RWPE1 (cell line): ENCODE measurements at regions not wholly inside any gene's neighbourhood (a gene's known extent, or its start where the extent isn't known, plus 50 kb on each side); places are given as distances from the start of the nearest gene placed in this dataset.

Experiments
- CTCF ChIA-PET: fragments of 350-600 bp; sonication (Branson Sonifier 250); formaldehyde crosslinking; extraction: SDS; loops from one replicate; lab custom pipeline; 2021; lab: Yijun Ruan, JAX
- POLR2A ChIA-PET: fragments of 400-600 bp; formaldehyde crosslinking; extraction: SDS; loops from one replicate; lab custom pipeline; 2020; ENCODE audit warnings: antibody characterized with exemption; ENCODE audit not compliant: low non-redundant PET; lab: Yijun Ruan, JAX
- DNase-seq: peaks from one replicate; pipeline ENCODE4 v3.0.0; 2012; ENCODE audit warnings: low spot score
- H3K27ac ChIP-seq: fragments of 450-650 bp; 2 replicates; pipeline ENCODE4 v1.5.1; 2017
- TF ChIP-seq, protein P1 (sequence below): fragments of 450-650 bp; conservative IDR thresholded peaks from 2 replicates; pipeline ENCODE4 v1.5.1; 2017; ENCODE audit warnings: low read depth, mild to moderate bottlenecking

DNA sequence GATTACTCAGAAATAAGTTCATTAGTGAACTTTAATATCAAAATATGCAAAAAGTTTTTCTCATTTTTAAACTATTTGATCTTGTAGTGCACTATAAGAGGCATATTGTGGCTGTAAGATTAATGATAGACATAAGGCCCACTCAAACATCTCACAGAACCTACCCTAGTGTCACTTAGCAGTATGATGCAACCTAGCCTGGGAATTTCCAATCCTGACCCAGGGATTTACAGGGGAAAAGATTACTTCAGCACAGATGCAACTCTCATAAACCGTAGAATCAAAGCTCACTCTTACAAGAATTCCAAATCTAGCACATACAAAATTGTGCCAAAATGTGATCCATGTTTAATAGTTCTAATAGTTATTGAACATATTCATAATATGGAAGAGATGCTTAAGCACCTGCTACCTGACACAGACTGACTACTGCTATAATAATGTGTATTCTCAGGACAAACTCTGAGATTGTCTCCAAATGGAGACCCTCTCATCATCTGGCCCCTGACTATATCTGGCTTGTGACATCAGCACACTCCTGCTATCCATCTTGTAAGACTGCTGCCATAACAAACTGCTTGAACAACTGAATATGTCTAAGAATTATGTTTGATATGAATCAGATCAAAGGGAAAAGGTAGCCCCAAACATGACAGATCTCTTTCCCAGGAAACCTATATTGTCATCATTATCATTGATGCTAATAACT, 271.9 kb downstream of the PABPC4L start:
- TF ChIP-seq, protein P1, sequence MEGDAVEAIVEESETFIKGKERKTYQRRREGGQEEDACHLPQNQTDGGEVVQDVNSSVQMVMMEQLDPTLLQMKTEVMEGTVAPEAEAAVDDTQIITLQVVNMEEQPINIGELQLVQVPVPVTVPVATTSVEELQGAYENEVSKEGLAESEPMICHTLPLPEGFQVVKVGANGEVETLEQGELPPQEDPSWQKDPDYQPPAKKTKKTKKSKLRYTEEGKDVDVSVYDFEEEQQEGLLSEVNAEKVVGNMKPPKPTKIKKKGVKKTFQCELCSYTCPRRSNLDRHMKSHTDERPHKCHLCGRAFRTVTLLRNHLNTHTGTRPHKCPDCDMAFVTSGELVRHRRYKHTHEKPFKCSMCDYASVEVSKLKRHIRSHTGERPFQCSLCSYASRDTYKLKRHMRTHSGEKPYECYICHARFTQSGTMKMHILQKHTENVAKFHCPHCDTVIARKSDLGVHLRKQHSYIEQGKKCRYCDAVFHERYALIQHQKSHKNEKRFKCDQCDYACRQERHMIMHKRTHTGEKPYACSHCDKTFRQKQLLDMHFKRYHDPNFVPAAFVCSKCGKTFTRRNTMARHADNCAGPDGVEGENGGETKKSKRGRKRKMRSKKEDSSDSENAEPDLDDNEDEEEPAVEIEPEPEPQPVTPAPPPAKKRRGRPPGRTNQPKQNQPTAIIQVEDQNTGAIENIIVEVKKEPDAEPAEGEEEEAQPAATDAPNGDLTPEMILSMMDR, result no peak
- POLR2A ChIA-PET, result no interaction called here
- no peak for DNase-seq
- CTCF ChIA-PET, result no interaction called here
- H3K27ac ChIP-seq, result no peak overlapping the region

DNA sequence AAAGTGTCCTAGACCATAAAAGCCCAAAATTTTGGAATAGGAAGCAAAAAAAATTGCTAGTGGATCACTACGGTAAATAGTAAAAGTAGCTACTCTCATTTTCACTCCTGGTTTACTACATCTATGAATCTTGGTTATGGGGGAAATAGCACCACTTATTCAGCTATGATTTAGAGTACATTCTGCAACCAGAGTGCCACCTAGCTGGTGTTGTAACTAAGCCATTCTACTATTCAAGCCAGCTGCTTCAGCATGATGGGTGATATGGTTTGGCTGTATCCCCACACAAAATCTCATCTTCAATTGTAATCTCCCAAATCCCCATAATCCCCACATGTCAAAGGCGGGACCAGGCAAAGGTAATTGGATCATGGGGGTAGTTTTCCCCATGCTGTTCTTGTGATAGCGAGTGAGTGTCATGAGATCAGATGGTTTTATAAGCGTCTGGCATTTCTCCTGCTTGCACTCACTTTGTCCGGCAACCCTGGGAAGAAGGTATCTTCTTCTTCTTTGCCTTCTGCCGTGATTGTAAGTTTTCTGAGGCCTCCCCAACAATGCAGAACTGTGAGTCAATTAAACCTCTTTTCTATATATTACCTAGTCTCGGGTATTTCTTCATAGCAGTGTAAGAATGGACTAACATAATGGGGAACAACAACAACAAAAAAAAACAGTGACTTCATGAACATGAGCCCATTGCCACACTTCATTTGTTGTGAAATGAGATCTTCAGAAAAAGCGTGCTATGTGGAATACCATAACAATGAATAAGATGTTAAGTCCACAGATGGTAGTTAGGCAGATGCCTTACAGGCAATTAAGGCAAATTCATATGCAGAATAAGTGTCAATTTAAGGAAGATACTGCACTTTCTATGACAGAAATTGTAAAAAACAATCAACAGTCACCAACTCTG, 280.1 kb downstream of the PABPC4L start:
- TF ChIP-seq, protein P1, result no peak
- ChIA-PET CTCF (interaction anchor here (0.6 kb wide), 1 partner anchor 1070 kb away, joined by 6 read pairs; no protein-coding TSS in a partner anchor), POLR2A (no interaction called here)
- DNase-seq, result no peak
- no peak overlapping the region for H3K27ac ChIP-seq

DNA sequence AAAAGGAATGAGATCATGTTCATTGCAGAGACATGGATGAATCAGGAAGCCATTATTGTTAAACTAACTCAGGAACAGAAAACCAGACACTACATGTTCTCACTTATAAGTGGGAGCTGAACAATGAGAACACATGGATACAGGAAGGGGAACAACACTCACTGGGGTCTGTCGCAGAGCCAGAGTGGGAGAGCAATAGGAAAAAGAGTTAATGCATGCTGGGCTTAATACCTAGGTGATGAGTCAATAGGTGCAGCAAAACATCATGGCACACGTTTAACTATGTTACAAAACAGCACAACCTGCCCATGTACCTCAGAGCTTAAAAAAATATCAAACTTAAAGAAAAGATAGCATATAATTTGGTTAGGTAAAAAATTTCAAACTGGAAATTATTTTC, 281.4 kb downstream of the PABPC4L start:
- no peak overlapping the region for H3K27ac ChIP-seq
- POLR2A ChIA-PET, result no interaction called here
- TF ChIP-seq, protein P1, result no peak
- CTCF ChIA-PET, result no interaction called here
- DNase-seq, result no peak

DNA sequence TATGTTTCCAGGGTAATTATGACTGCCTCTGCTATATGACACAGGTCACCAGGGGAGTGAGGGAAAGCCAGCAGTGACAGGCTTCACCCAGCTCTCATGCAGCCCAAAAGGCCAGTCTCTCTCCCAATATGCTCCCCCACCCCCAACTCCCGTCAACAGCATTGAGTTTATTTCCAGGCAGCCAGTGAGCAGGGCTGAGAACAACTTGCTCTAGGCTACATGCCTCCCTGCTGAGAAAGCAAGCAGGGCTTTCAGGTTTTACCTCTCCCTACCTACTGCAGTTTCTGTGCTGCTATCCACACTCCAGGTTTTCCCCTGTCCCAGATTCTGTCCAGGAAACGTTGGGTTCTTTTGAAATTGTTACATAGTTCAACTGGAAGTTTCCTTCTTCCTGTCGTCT, 291.4 kb downstream of the PABPC4L start:
- POLR2A ChIA-PET, result no interaction called here
- DNase-seq, result no peak
- TF ChIP-seq, protein P1, result no peak
- CTCF ChIA-PET, result interaction anchor here (0.6 kb wide), 1 partner anchor 346 kb away, joined by 3 read pairs; no protein-coding TSS in a partner anchor
- H3K27ac ChIP-seq, result no peak overlapping the region

DNA sequence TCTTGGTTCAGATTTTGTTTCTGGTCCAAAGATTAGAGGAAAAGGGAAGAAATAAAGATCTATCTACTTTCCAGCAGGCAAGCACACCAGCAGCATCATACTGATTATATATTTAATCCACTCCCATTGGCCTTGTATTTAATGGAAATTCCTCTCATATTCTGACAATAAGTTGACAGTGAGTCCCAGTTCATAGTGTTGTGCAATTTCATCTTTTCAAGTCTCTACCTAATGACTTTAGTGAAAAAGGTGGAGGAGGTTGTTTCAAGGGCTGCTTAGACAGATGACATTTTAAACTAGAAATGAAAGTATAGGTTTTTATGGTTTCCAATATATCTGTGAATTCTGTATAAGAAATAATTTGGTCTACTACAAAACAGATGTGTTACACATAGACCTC, 298.6 kb downstream of the PABPC4L start:
- H3K27ac ChIP-seq, result no peak overlapping the region
- TF ChIP-seq, protein P1, result no peak
- ChIA-PET CTCF (no interaction called here), POLR2A (no interaction called here)
- no peak for DNase-seq

DNA sequence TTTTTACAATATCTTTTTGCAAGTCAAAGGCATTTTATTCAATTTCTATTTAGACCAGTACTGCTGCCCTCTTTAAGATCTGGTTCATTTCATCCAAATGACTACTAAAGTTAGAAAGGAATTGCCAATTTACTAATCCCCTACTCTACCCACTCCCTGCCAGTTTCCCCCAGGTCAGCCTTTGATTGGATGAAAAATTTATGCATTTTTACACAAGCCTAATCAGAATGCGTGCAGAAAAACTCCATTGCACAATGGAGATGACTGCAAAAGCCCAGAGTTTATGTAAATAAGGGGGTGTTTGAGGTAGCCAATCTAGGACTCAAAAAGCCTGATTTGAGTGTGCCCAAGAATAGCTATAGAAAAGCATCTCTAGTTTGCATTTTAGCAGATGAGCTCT, 310.6 kb downstream of the PABPC4L start:
- ChIA-PET CTCF (no interaction called here), POLR2A (no interaction called here)
- TF ChIP-seq, protein P1, result no peak
- H3K27ac ChIP-seq, result no peak overlapping the region
- no peak for DNase-seq
